ENCODE measurements at regions not wholly inside any gene's neighbourhood (a gene's known extent, or its start where the extent isn't known, plus 50 kb on each side); places are given as distances from the start of the nearest gene placed in this dataset.

DNA sequence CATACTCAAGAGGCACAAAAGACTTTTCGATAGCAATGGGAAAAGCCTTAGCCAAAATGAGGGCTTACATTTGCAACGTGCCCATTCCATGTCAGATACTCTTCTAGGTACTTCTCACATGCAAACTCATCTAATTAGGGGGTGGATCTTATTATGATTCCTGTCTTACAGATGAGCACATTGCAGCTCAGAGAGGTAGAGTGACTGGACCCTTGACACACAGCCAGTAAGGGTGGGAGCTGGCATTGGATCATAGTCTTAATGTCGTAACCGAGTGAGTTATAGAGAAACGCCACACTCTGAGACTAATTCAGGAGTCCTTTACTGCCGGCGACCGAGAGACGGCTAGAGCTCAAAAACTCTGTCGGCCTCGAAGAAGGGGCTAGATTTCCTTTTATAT is 78.8 kb upstream of the GRIN2A start:
- TF ChIP-seq, protein P1, sequence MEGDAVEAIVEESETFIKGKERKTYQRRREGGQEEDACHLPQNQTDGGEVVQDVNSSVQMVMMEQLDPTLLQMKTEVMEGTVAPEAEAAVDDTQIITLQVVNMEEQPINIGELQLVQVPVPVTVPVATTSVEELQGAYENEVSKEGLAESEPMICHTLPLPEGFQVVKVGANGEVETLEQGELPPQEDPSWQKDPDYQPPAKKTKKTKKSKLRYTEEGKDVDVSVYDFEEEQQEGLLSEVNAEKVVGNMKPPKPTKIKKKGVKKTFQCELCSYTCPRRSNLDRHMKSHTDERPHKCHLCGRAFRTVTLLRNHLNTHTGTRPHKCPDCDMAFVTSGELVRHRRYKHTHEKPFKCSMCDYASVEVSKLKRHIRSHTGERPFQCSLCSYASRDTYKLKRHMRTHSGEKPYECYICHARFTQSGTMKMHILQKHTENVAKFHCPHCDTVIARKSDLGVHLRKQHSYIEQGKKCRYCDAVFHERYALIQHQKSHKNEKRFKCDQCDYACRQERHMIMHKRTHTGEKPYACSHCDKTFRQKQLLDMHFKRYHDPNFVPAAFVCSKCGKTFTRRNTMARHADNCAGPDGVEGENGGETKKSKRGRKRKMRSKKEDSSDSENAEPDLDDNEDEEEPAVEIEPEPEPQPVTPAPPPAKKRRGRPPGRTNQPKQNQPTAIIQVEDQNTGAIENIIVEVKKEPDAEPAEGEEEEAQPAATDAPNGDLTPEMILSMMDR (IDR thresholded peaks at IDR 0.05) = no peak
- no peak for TF ChIP-seq POLR2AphosphoS5 (IDR thresholded peaks at IDR 0.05)

Measured in stomach (tissue), 4 donors.